Tibial nerve (tissue), 4 donors: ENCODE measurements at regions not wholly inside any gene's neighbourhood (a gene's known extent, or its start where the extent isn't known, plus 50 kb on each side); places are given as distances from the start of the nearest gene placed in this dataset.

Experiments used
- CTCF ChIP-seq, 5 experiments: fragments of 200-600 bp in 3 of 5; fragments of 450-650 bp in 2 of 5; sonication (generic) in 3 of 5; IDR thresholded peaks; one replicate each; pipeline ENCODE4 v1.5.1; 2016 to 2019; ENCODE audit warnings: antibody characterized with exemption in 5 of 5, mild to moderate bottlenecking in 3 of 5, moderate library complexity in 2 of 5
- EP300 ChIP-seq, 2 donors: sonication (generic); formaldehyde crosslinking; IDR thresholded peaks; one replicate each; pipeline ENCODE4 v1.6.1; 2017; ENCODE audit warnings: antibody characterized with exemption in 2 of 2, mild to moderate bottlenecking in 1 of 2

- TF ChIP-seq CTCF (IDR thresholded peaks at IDR 0.05) (no peak), EP300 (IDR thresholded peaks at IDR 0.05) (no peak)
Measured at GRCh38 chr6:86107985-86108384, 465.3 kb upstream of the SYNCRIP start.
